ENCODE measurements at regions not wholly inside any gene's neighbourhood (a gene's known extent, or its start where the extent isn't known, plus 50 kb on each side); places are given as distances from the start of the nearest gene placed in this dataset.

DNA sequence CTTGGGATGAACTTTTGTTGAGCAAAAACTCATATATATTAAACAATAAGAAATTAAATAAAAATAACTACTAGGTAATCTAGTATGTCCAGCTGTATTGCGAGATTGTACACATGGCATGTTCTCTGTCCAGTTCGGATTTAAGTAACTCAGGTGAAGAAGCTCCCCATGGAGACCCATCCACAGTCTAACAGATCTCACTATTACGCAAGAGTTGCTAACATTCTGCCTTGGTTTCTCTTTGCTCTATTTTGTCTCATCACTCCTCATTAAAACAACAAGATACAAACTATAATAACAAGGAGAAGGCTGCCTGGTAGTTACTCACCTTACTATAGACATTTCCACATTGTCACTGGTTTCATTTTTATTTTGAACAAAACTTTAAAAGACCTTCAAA, 1372.3 kb upstream of the CELF2 start:
- DNase-seq (ENCODE audit: low spot score), result no peak

DNA sequence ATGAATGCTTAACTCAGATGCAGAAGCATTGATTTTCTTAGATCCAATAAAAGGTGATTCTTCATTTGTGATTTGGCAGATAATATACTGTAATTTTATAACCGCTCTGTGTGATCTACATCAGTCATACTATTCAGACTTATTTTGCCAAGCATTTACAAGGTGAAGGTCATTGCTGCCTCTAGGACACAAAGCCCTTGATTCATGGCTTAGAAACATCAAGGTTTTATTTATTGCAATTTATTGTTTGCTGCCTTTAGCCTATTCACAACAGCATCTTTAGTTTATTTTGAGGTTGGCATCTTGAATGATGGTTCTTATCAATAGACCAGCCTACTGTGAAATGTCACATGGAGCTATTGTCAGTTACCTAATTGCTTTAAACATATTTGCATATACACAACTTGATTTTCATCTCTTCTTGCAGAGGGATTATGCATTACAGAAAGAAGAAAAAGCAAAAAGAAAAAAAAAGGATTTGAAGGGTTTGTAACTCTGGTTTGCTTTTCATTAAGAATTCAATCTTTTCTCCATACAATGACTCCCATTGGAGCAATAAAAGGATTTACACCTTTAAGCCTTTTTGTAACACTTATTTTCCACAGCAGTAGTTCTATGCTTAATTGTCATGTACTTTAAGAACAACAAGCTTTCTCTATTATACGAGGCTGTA, 1371.6 kb upstream of the CELF2 start:
- DNase-seq (ENCODE audit: low spot score), result no peak

DNA sequence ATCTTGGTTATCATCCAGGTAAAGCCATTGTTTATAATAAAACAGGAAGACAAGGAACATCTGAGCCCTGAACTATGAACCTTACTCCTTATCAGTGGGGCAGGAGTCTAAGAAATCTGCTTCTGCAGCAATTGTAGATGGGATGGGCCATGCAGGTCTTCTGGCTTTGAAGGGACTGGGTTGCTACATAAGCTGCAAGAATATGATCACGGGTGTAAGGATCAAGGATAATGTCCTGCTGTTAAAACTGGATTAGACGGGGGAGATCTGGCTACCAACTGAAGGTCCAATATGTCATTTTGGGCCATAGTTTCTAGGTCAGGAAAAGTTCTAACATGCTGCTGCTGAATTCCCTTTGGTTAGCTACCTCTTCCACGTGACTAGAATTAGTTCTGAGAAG, 1363.4 kb upstream of the CELF2 start:
- no peak for DNase-seq (ENCODE audit: low spot score)

DNA sequence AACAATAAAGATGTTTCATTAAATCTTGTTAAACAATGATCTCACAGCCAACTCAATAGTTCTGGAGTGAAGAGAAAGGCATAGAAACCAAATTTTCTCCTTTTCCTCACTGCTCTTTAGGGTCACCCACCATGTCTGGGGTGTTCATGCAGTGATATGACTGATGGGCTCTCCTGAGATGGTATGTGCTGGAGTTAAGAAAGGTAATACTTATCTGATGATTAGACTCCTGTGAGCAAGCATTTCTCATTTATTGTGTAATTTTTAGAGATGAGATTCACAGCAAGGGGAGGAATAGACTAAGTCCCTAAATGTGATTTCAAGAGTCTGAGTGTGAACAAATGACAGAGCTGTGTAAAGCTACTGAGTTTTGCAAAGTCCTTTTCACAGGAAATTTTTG, 1361.3 kb upstream of the CELF2 start:
- DNase-seq (ENCODE audit: low spot score), result no peak

DNA sequence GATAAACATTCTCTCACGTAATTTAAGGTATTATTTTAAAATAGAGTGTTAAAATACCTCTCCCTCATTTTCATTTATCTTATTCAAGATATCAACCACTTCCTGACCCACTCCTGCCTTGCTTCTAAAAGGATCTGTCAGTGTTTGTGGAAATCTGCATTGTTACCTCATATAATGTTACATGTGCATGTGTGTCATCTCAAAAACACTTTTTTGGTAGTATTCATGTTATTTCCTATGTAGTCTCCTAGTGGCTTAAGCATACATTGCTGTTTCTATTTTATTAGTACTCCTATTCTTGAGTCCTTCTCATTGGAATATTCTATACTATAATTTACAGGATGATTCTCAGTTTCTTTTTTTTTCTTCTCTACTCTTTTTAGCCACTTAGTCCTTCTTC, 1360.7 kb upstream of the CELF2 start:
- no peak for DNase-seq (ENCODE audit: low spot score)

DNA sequence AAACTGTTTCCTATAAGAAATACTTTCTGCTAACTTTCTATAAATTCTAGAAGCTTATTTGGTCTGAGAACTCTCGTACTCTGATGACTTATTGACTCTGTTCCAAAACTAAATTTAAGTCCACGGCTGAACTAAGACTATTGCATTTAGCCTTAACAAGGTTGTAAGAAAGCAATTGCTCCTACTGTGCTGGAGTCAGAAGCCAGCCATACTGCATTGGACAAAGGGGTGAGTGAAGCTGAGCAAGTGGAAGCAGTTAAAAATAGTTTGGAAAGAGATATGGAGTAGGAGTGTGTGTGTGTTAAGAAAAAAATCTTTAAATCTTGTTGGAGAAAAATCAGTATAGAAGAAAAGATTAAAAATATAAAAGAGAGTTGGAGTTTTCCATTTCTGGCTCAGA, 1360.1 kb upstream of the CELF2 start:
- no peak for DNase-seq (ENCODE audit: low spot score)

DNA sequence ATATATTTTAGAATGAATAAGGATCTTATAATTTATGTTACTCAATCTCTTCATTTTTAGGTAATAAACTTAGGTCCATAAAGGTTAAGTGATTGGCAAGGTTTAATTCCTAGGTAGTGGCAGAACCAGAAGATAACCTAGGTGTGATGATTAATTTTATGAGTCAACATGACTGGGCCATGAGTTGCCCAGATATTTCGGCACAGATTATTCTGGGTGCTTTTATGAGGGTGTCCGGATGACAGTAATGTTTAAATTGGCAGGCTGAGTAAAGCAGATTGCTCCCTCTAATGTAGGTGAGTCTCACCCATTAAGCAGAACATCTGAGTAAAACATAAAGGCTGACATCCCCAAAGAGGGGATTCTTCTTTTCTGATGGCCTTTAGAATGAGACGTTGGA, 1349.3 kb upstream of the CELF2 start:
- DNase-seq (ENCODE audit: low spot score), result no peak

DNA sequence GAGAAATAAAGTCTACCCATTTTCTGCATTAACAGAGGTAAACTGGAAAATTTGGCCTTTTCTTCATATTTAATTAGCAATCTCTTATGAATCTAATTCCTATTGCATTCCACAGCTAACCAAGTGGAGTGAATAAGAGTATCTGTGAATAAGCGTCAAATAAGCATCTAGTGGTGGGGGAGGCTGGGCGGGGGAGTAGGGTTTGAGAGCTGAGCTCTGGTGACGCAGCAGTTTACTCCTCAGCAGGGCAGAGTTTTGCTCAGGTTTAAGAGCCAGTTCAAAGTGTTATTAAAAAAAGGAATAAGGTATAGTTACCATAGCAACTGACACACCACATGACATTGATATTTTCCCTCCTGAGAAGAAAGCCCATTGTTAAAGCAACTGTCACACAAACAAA, 1346.8 kb upstream of the CELF2 start:
- no peak for DNase-seq (ENCODE audit: low spot score)

DNA sequence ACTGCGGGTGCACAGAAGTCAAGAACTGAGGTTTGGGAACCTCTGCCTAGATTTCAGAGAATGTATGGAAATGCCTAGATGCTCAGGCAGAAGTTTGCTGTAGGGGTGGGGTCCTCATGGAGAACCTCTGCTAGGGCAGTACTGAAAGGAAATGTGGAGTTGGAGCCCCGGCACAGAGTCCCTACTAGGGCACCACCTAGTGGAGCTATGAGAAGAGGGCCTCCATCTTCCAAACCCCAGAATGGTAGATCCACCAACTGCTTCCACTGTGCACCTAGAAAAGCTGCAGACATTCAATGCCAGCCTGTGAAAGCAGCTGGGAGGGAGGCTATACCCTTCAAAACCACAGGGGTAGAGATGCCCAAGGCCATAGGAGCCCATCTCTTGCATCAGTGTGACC, 1336.0 kb upstream of the CELF2 start:
- peak; percentile 31 for DNase-seq (ENCODE audit: low spot score)

DNA sequence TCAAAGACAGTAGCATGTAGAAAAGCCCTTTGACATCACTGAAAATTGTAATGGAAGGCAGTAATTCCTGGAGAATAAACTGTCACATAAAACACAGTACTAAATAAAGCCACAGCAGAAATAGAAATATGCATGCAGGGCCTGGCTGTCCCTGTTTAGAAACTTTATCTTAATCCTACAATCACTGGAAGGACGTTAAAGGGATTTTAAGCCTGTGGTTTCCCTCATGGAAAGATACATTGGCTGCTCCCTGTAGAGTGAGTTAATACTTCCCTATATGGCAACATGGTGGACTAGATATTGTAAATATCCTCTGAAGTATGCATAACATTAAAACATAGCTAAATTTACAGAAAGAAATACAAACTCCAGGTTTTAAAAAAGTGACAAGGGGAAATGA, 1334.9 kb upstream of the CELF2 start:
- DNase-seq (ENCODE audit: low spot score), result no peak

DNA sequence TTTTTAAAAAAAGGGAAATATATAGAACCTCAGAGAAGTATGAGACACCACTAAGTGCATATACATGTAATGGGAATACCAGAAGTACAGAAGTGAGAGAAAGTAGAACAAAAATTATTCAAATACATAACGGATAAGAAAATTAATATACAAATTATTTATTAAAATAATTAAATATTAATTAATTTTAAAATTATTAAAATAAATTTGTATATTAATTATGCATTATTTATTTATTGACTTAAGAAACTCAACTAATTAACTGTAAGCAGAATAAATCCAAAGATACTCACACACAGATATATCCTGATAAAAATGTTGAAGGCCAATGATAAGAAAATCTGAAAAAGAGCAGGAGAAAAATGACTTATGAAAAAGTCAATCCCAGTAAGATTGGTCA, 1333.5 kb upstream of the CELF2 start:
- DNase-seq (ENCODE audit: low spot score), result no peak

DNA sequence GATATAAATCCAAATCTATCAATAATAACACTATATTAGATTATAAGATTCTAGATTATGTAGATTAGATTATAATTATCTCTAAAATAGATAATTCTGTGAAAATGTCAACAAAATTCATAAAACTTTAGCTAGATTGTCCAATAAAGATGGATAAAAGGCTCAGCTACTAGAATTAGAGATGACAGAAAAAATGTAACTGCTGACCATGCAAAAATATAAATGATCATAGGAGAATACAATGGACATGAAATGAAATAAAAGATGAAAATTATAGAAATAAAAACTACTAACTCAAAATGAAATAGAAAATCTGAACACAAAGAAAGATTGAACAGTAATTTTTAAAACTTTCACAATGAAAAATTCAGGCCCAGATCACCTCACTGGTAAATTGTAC, 1332.1 kb upstream of the CELF2 start:
- no peak for DNase-seq (ENCODE audit: low spot score)

DNA sequence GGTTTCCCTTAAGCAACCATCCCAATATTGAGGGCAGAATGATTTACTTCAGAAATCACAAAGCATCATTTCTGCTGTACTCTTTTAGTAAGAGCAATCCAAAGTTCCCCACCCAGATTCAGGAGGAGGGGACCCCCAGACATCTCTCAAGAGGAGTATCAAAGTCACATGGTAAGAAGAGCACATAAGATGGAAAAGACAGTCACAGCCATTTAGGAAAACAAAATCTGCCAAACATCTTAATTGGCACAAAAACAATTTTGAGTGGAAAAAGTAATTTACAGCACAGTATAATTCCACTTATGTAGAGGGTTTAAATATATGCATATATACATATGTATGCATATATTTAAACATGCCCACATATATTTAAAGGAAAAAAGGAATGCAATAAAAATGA, 1329.0 kb upstream of the CELF2 start:
- no peak for DNase-seq (ENCODE audit: low spot score)

DNA sequence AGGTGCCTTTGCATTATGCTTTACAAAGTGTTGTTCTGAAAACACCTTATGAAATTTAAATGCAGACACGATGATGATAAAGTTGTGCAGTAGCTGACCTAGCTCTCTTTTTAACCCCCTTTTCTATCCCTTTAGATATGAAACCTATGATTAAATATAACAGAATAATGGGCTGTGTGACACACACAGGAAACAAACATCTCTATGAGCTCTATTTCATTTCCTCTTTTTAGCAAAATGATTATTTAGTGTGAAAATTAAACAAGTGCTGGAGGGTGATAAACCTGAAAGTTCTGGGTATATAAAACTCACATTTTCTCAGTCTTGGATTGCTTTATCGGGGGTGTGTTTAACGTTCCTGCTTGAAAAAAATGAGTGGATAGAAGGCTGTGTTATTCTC, 1310.5 kb upstream of the CELF2 start:
- DNase-seq (ENCODE audit: low spot score), result peak; percentile 5

DNA sequence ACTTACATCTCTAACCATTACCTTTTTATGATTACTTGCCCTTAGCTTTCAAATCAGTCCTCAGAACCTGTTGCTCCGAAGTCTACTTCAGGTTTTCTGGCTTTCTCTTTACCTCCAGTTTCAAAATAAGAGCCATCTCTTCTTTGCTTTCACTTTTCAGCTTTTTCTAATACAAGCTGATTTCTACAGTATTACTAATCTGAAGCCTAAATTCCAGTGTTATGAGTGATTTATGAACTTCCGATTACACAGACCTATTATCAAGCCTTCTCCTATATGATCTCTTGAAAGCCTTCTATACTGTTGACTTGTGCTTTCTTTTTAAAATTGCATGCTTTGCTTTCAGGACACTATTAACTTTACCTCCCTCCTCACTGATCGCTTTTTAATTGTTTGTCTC, 1307.8 kb upstream of the CELF2 start:
- no peak for DNase-seq (ENCODE audit: low spot score)

DNA sequence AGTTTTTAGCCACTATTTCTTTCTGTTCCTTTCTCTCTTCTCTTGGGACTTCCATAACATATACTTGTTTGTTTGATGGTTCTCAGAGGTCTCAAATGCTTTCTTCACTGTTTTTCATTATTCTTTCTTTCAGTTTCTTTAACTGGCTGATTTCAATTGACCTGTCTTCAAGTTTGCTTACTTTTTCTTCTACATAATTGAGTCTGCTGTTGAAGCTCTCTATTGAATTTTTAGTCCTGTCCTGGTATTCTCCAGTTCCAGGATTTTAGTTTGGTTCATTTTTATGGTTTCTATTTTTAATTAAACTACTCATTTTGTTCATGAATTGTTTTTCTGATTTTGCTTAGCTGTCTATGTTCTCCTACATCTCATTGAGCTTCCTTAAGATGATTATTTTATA, 1305.3 kb upstream of the CELF2 start:
- DNase-seq (ENCODE audit: low spot score), result no peak

DNA sequence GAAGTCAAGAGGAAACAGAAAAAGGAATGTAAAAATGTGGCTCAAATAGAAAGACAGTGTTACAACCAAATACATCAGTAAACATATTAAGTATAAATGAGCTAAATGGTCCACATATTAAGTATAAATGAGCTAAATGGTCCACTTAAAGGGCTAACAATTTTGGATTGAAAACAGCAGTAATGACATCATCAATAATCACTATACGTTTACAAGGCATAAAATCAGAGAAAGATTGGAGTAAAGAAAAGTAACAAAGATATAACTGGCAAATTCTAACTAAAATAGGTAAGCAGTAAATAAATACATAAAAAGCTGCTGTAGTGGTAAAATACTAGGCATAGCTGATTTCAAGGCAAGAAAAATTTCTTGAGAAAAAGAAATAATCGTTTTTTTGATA, 1298.4 kb upstream of the CELF2 start:
- no peak for DNase-seq (ENCODE audit: low spot score)

DNA sequence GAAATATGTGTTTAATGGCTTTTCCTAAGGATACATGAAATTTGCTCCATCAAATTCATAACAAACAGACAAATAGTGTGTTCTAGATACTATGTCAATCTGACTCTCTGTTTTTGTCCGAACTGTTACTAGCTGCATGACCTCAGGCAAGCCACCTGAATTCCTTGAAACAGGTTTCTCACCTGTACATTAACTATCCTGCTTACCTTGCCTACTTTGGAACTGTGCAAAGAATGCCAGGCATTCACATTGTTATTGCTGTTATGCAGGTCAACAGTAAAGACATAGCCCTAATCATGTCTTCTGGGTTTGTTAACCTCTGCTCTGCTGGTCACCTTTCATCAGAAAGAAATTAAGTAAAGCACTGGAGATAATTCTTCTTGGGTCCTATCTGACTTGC, 1283.9 kb upstream of the CELF2 start:
- no peak for DNase-seq (ENCODE audit: low spot score)

DNA sequence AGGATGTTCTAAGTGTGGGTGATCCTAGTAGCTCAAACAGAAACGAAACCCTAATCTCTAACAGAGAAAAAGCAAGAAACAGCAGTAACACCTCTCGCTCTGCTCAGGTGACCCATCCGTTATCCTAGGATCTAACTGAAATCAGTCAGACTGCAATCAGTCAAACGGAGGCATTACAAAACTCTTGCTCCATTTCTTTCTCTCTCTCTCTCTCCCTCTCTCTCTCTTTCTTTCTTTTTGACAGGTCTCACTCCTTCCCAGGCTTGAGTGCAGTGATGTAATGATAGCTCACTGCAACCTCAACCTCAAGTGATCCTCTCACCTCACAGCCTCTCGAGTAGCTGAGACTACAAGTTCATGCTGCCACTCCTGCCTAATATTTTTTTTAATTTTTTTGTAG, 1283.5 kb upstream of the CELF2 start:
- DNase-seq (ENCODE audit: low spot score), result no peak

DNA sequence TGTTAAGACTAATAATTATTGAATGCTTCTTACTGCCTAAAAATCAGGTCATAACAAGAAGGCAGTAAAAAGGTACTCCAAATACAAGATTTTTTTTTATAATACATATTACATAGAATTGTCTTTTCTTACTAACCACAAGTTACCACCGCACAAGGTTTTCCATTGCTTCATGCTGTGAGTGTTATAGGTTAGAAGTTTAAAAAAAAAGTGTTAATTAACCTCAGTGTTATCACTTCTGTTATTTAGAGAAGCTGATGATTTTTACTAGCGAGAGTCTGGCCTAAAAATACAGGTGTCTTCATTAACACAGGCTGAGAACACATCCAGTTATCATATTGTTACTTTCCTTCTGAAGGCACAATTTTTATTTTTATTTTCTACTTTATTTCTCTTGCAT, 1281.9 kb upstream of the CELF2 start:
- no peak for DNase-seq (ENCODE audit: low spot score)

DNA sequence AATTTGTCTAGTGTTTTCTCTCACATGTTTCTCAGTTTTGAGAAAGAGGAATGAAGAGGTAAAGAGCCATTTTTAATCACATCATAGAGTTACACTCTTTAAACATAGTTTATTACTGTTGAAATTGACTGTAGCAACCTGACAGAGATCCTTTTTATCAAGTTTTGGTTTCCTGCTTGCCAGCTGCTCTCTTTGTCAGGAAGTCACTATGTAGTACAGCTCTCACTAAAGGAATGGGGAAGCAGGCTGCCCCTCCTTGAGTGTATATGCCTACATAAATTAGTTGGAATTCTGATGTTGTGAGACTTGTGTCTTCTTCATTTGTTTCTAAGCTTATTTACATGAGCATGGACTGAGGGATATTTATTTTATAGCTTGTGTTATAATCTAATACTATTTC, 1274.0 kb upstream of the CELF2 start:
- DNase-seq (ENCODE audit: low spot score), result no peak

DNA sequence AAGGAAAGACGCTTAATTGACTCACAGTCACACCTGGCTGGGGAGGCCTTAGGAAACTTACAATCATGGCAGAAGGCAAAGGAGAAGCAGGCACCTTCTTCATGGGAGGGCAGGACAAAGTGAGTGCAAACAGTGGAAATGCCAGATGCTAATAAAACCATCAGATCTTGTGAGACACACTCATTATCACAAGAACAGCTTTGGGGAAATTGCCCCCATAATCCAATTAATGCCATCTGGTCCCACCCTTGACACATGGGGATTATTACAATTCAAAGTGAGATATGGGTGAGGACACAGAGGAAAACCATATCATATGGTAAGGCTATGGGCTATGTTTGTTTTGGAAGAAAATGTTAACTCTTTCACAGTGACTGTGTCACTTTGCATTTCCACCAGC, 1272.5 kb upstream of the CELF2 start:
- no peak for DNase-seq (ENCODE audit: low spot score)

DNA sequence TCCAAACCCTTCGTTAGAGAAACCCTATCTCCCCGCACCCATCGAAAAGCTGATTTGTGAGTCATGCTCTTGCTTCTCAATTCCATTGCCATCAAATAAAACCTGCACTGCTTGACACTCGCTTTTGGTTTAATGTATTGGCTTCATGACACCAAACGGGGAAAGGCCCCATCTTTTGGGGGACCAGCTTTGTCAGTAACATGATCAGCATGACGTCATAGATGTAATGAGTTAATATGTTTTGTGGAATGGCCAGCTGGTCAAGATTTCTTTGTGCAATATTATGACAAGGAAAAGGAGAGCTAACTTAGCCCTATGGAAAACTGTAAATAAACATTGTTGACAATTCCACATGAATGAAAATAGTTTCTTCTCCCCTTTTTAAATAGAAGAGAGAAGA, 1260.5 kb upstream of the CELF2 start:
- DNase-seq (ENCODE audit: low spot score), result no peak

DNA sequence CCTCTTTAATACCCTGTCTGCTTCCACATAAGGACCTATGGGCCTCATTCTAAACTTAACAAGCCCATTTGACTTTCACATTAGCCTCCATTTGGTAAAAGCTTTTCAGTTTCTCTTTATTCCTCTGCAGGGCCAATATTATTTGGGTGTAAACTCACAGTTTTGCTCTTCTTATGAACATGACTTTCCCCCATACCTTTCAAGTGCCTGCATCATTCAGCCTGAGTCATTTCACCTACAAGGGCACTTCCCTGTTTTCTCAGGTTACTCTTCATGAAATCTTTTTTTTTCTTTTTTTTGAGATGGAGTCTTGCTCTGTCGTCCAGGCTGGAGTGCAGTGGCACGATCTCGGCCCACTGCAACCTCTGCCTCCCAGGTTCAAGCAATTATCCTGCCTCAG, 1258.1 kb upstream of the CELF2 start:
- no peak for DNase-seq (ENCODE audit: low spot score)

All from NAMALWA (cell line).